Neural progenitor cell (in vitro differentiated cells): ENCODE measurements at regions not wholly inside any gene's neighbourhood (a gene's known extent, or its start where the extent isn't known, plus 50 kb on each side); places are given as distances from the start of the nearest gene placed in this dataset.

ENCODE experiments used
- DNase-seq: peaks from one replicate; pipeline ENCODE4 v3.0.0-alpha.2; 2016; ENCODE audit warnings: low spot score
- H2AFZ ChIP-seq: fragments of 200-600 bp; sonication (generic); replicated peaks from 2 replicates; pipeline ENCODE4 v1.6.1; 2016; ENCODE audit warnings: antibody characterized with exemption
- H3F3A ChIP-seq: fragments of 200-600 bp; sonication (generic); 2 replicates; pipeline ENCODE4 v1.6.1; 2016; ENCODE audit warnings: antibody characterized with exemption, low read depth
- H3K27ac ChIP-seq: fragments of 200-600 bp; sonication (generic); 2 replicates; pipeline ENCODE4 v1.5.1; 2016; ENCODE audit warnings: mild to moderate bottlenecking
- H3K27me3 ChIP-seq: fragments of 200-600 bp; sonication (generic); 2 replicates; pipeline ENCODE4 v1.6.1; 2016; ENCODE audit warnings: mild to moderate bottlenecking, moderate library complexity
- H3K36me3 ChIP-seq: fragments of 200-600 bp; sonication (generic); 2 replicates; pipeline ENCODE4 v1.5.1; 2016
- H3K4me1 ChIP-seq: fragments of 200-600 bp; sonication (generic); 2 replicates; pipeline ENCODE4 v1.6.1; 2016; ENCODE audit warnings: mixed run types
- H3K4me2 ChIP-seq: fragments of 200-600 bp; sonication (generic); 2 replicates; pipeline ENCODE4 v1.6.1; 2016
- H3K4me3 ChIP-seq: fragments of 200-600 bp; sonication (generic); 2 replicates; pipeline ENCODE4 v1.5.1; 2016
- H3K79me2 ChIP-seq: fragments of 200-600 bp; sonication (generic); 2 replicates; pipeline ENCODE4 v1.6.1; 2016; ENCODE audit warnings: low read depth
- H3K9ac ChIP-seq: fragments of 200-600 bp; sonication (generic); 2 replicates; pipeline ENCODE4 v1.6.1; 2016
- H3K9me3 ChIP-seq: fragments of 200-600 bp; sonication (generic); 2 replicates; pipeline ENCODE4 v1.5.1; 2016; ENCODE audit warnings: low read depth
- H4K20me1 ChIP-seq: fragments of 200-600 bp; sonication (generic); 2 replicates; pipeline ENCODE4 v1.6.1; 2016; ENCODE audit warnings: low read depth
- H3K27ac Mint-ChIP-seq: 3 replicates; pipeline ENCODE4 v1.8.0; 2021; ENCODE audit warnings: mixed read lengths
- H3K27me3 Mint-ChIP-seq: 2 replicates; pipeline ENCODE4 v1.8.0; 2022; ENCODE audit warnings: low read depth, mild to moderate bottlenecking, inconsistent platforms, moderate library complexity, mixed read lengths; ENCODE audit not compliant: insufficient read depth
- H3K36me3 Mint-ChIP-seq: 3 replicates; pipeline ENCODE4 v1.8.0; 2021; ENCODE audit warnings: mixed read lengths
- H3K4me1 Mint-ChIP-seq: 3 replicates; pipeline ENCODE4 v1.8.0; 2021; ENCODE audit warnings: mixed read lengths
- H3K4me3 Mint-ChIP-seq: 3 replicates; pipeline ENCODE4 v1.8.0; 2021; ENCODE audit warnings: mild to moderate bottlenecking, moderate library complexity, mixed read lengths
- H3K9me3 Mint-ChIP-seq: 3 replicates; pipeline ENCODE4 v1.8.0; 2020; ENCODE audit warnings: mixed read lengths
- CTCF ChIP-seq: fragments of 200-600 bp; sonication (generic); IDR thresholded peaks from 2 replicates; pipeline ENCODE4 v1.5.1; 2017; ENCODE audit warnings: antibody characterized with exemption, mild to moderate bottlenecking
- EZH2 ChIP-seq: fragments of 200-600 bp; sonication (generic); IDR thresholded peaks from 2 replicates; pipeline ENCODE4 v1.6.1; 2017; ENCODE audit warnings: antibody characterized with exemption, mild to moderate bottlenecking, moderate library complexity
- EZH2phosphoT487 ChIP-seq: fragments of 200-600 bp; sonication (generic); IDR thresholded peaks from 2 replicates; pipeline ENCODE4 v1.6.1; 2017; ENCODE audit warnings: antibody characterized with exemption

- no peaks in the 10 kb centered on the region for H3K4me1 ChIP-seq
- no peaks in the 10 kb centered on the region for H3K27me3 ChIP-seq
- H3K9me3 ChIP-seq, result no peaks in the 10 kb centered on the region
- H3K4me3 Mint-ChIP-seq, result no peak overlapping the region
- H3K9me3 Mint-ChIP-seq, result no peaks in the 10 kb centered on the region
- H3K27ac Mint-ChIP-seq, result no peak overlapping the region
- H3K4me3 ChIP-seq, result no peak overlapping the region
- TF ChIP-seq EZH2phosphoT487 (no peak), CTCF (no peak), EZH2 (no peak)
- peaks cover 2% of the 10 kb centered on the region for H3K27me3 Mint-ChIP-seq
- no peak for DNase-seq
- no peak overlapping the region for H3K9ac ChIP-seq
- H3K4me1 Mint-ChIP-seq, result no peaks in the 10 kb centered on the region
- H3K4me2 ChIP-seq, result no peak overlapping the region
- no peak overlapping the region for H2AFZ ChIP-seq
- H3F3A ChIP-seq, result no peaks in the 10 kb centered on the region
- H3K79me2 ChIP-seq, result no peaks in the 10 kb centered on the region
- no peaks in the 10 kb centered on the region for H4K20me1 ChIP-seq
- H3K36me3 Mint-ChIP-seq, result no peaks in the 10 kb centered on the region
- H3K36me3 ChIP-seq, result no peaks in the 10 kb centered on the region
- no peak overlapping the region for H3K27ac ChIP-seq
These were observed 492.9 kb downstream of the GBE1 start for GRCh38 chr3:81268526-81268925.

DNA sequence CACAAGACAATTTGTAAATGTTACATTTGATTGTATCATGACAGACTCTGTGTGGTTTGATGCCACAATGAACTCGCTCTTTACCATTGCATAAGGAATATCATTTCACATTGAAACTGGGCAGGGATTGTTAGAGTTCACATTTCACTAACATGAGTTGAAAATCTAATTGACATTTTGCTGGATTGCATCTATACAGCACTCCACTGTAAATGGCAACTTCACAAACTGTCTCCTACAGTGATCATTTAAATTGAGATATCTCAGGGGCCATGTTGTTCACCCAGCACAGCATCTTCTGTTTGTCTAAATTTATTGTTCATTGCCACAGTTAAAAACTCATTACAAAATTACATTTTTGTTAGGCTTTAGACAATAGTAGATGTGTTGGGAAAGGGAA, 499.4 kb downstream of the GBE1 start:
- Histone ChIP-seq H3K4me1 (no peaks in the 10 kb centered on the region), H3K27me3 (no peaks in the 10 kb centered on the region), H3K27ac (no peak overlapping the region), H3K4me2 (no peak overlapping the region), H3K36me3 (no peaks in the 10 kb centered on the region), H3K79me2 (no peaks in the 10 kb centered on the region), H3K4me3 (no peak overlapping the region), H3K9ac (no peak overlapping the region), H4K20me1 (no peaks in the 10 kb centered on the region), H3K9me3 (no peaks in the 10 kb centered on the region), H3F3A (no peaks in the 10 kb centered on the region), H2AFZ (no peak overlapping the region)
- no peak for TF ChIP-seq CTCF
- no peak for TF ChIP-seq EZH2
- no peak for TF ChIP-seq EZH2phosphoT487
- H3K36me3 Mint-ChIP-seq, result no peaks in the 10 kb centered on the region
- no peak overlapping the region for H3K27ac Mint-ChIP-seq
- no peak overlapping the region for H3K4me3 Mint-ChIP-seq
- H3K4me1 Mint-ChIP-seq, result no peaks in the 10 kb centered on the region
- no peak for DNase-seq
- H3K9me3 Mint-ChIP-seq, result no peaks in the 10 kb centered on the region
- no peaks in the 10 kb centered on the region for H3K27me3 Mint-ChIP-seq

DNA sequence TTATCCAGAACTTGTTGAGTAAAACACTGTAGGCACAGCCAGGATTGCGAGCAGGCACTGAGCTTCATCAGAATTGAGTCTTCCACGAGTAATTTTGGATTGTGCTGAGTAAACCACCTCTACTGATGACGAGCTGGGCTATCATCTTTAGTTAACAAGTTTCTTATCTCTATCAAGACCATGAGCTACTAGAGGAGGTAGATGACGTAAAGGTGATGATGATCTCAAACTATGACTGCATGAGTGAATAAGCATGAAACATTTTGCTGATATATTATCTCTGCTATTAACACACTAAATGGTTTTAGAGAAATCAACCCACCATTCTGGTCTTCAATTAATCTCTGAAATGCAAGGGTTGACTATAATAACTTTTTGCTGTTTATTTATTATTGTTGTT, 506.0 kb downstream of the GBE1 start:
- H3K27ac Mint-ChIP-seq, result no peak overlapping the region
- H3K79me2 ChIP-seq, result no peaks in the 10 kb centered on the region
- H3K4me2 ChIP-seq, result no peak overlapping the region

GRCh38 chr3:81251096-81251495, 510.3 kb downstream of the GBE1 start:
- Histone ChIP-seq H3K27ac (no peak overlapping the region), H3K9me3 (no peaks in the 10 kb centered on the region), H3K4me3 (no peak overlapping the region), H3K36me3 (no peaks in the 10 kb centered on the region), H2AFZ (no peak overlapping the region), H3K79me2 (no peaks in the 10 kb centered on the region), H3K4me1 (no peaks in the 10 kb centered on the region), H3K4me2 (no peak overlapping the region), H3F3A (no peaks in the 10 kb centered on the region), H3K27me3 (no peaks in the 10 kb centered on the region), H3K9ac (no peak overlapping the region), H4K20me1 (no peaks in the 10 kb centered on the region)
- Mint-ChIP-seq H3K36me3 (no peaks in the 10 kb centered on the region), H3K9me3 (no peaks in the 10 kb centered on the region), H3K4me1 (no peaks in the 10 kb centered on the region), H3K4me3 (no peak overlapping the region), H3K27ac (no peak overlapping the region), H3K27me3 (no peaks in the 10 kb centered on the region)
- no peak for DNase-seq
- TF ChIP-seq EZH2phosphoT487, result no peak
- no peak for TF ChIP-seq CTCF
- no peak for TF ChIP-seq EZH2

More for the DNA sequence above, 506.0 kb downstream of the GBE1 start:
- Histone ChIP-seq H3K4me3 (no peak overlapping the region), H3K9ac (no peak overlapping the region), H3K27ac (no peak overlapping the region), H2AFZ (no peak overlapping the region), H3K27me3 (no peaks in the 10 kb centered on the region), H3F3A (no peaks in the 10 kb centered on the region), H3K36me3 (no peaks in the 10 kb centered on the region), H3K4me1 (no peaks in the 10 kb centered on the region), H3K9me3 (no peaks in the 10 kb centered on the region), H4K20me1 (no peaks in the 10 kb centered on the region)
- no peak for DNase-seq
- Mint-ChIP-seq H3K36me3 (no peaks in the 10 kb centered on the region), H3K9me3 (no peaks in the 10 kb centered on the region), H3K4me3 (no peak overlapping the region), H3K4me1 (no peaks in the 10 kb centered on the region), H3K27me3 (no peaks in the 10 kb centered on the region)
- TF ChIP-seq EZH2 (no peak), EZH2phosphoT487 (no peak)
